K562 (cell line): ENCODE measurements at regions not wholly inside any gene's neighbourhood (a gene's known extent, or its start where the extent isn't known, plus 50 kb on each side); places are given as distances from the start of the nearest gene placed in this dataset.

Experiments
- BACH1 ChIP-seq: fragments of 200-800 bp; sonication (Bioruptor generic); IDR thresholded peaks from 2 replicates; pipeline ENCODE4 v1.6.1; 2016; ENCODE audit warnings: missing genetic modification characterization, missing compliant biosample characterization
- CBX5 ChIP-seq: IDR thresholded peaks from 2 replicates; pipeline ENCODE4 v1.6.1; 2014; ENCODE audit warnings: low read depth, borderline replicate concordance
- CHCHD3 ChIP-seq: fragments of 250-450 bp; sonication (Bioruptor Pico); IDR thresholded peaks from 2 replicates; pipeline ENCODE4 v2.1.2; 2022; ENCODE audit warnings: mild to moderate bottlenecking
- CHD7 ChIP-seq: fragments of 200-600 bp; sonication (generic); IDR thresholded peaks from one replicate; pipeline ENCODE4 v1.6.1; 2012; ENCODE audit warnings: mild to moderate bottlenecking, low read depth, low read length, inconsistent platforms
- E2F1 ChIP-seq: sonication (generic); formaldehyde crosslinking; IDR thresholded peaks from 2 replicates; pipeline ENCODE4 v1.8.1; 2023; ENCODE audit warnings: mild to moderate bottlenecking, missing genetic modification reagents, moderate library complexity
- FOXM1 ChIP-seq, 2 experiments: fragments of 450-650 bp in 1 of 2; sonication (generic) in 1 of 2; formaldehyde crosslinking in 1 of 2; IDR thresholded peaks; 2 replicates each; pipeline versions ENCODE4 v1.6.1 to v1.9.0; 2017 to 2022; ENCODE audit warnings: low read depth in 2 of 2, mild to moderate bottlenecking in 2 of 2, missing genetic modification reagents in 1 of 2, moderate library complexity in 1 of 2
- GTF2A2 ChIP-seq: IDR thresholded peaks from 2 replicates; pipeline ENCODE4 v1.6.1; 2016; ENCODE audit warnings: mild to moderate bottlenecking, missing genetic modification characterization, missing compliant biosample characterization
- JUND ChIP-seq, 2 experiments: IDR thresholded peaks; 2 replicates in 1 of 2; 3 replicates in 1 of 2; pipeline ENCODE4 v1.6.1; 2011; ENCODE audit warnings: borderline replicate concordance in 2 of 2, low read depth in 2 of 2, low read length in 2 of 2, improper control_type of control experiment in 1 of 2, missing biosample characterization in 1 of 2, missing genetic modification characterization in 1 of 2, missing genetic modification reagents in 1 of 2
- NEUROD1 ChIP-seq: fragments of 150-350 bp; IDR thresholded peaks from 2 replicates; pipeline ENCODE4 v1.6.1; 2014; ENCODE audit warnings: borderline replicate concordance, low read length, low read depth; ENCODE audit not compliant: partially characterized antibody
- PCBP2 ChIP-seq: fragments of 200-400 bp; formaldehyde crosslinking; IDR thresholded peaks from 2 replicates; pipeline ENCODE4 v1.6.1; 2018; ENCODE audit warnings: low read length, low read depth, mild to moderate bottlenecking, moderate library complexity; ENCODE audit not compliant: poor library complexity, severe bottlenecking
- PRMT5 ChIP-seq: sonication (generic); formaldehyde crosslinking; IDR thresholded peaks from 2 replicates; pipeline ENCODE4 v1.5.0; 2020; ENCODE audit warnings: missing genetic modification reagents
- SREBF2 ChIP-seq: sonication (generic); formaldehyde crosslinking; IDR thresholded peaks from 2 replicates; pipeline ENCODE4 v1.4.0; 2020; ENCODE audit warnings: mild to moderate bottlenecking, missing genetic modification reagents
- XRCC3 ChIP-seq: fragments of 450-650 bp; IDR thresholded peaks from 2 replicates; pipeline ENCODE4 v1.6.1; 2017; ENCODE audit warnings: mild to moderate bottlenecking, moderate library complexity
- ZNF239 ChIP-seq: fragments of 250-450 bp; sonication (Bioruptor Pico); IDR thresholded peaks from 2 replicates; pipeline ENCODE4 v1.4.0; 2020; ENCODE audit warnings: mild to moderate bottlenecking

GRCh38 chr1:87435484-87435883 lies 106.8 kb downstream of the LMO4 start (continued):
- TF ChIP-seq NEUROD1 (peak; percentile 83), JUND (IDR thresholded peaks at IDR 0.05; ENCODE audit: borderline replicate concordance, low read depth, low read length) (peak; percentile 92), JUND (tag; IDR thresholded peaks at IDR 0.05; ENCODE audit: borderline replicate concordance, low read depth, low read length) (peak; percentile 94), BACH1 (tag) (peak; percentile 80; the same call in 1 of the 2 replicates), PRMT5 (CRISPR knock-in tag) (no peak), PCBP2 (no peak), FOXM1 (IDR thresholded peaks at IDR 0.05; ENCODE audit: low read depth) (peak; percentile 56; the same call in 1 of the 2 replicates), FOXM1 (CRISPR knock-in tag; IDR thresholded peaks at IDR 0.05; ENCODE audit: low read depth) (no peak), GTF2A2 (tag) (no peak), CHCHD3 (CRISPR knock-in tag) (no peak), XRCC3 (no peak), E2F1 (CRISPR knock-in tag) (no peak), ZNF239 (CRISPR knock-in tag) (no peak), CHD7 (no peak), CBX5 (no peak; the same call in 1 of the 2 replicates), SREBF2 (CRISPR knock-in tag) (no peak)
